Astrocyte (in vitro differentiated cells and primary cell): ENCODE measurements at regions not wholly inside any gene's neighbourhood (a gene's known extent, or its start where the extent isn't known, plus 50 kb on each side); places are given as distances from the start of the nearest gene placed in this dataset.

Source experiments
- CTCF ChIP-seq: IDR thresholded peaks from 2 replicates; pipeline ENCODE4 v1.5.1; 2011; ENCODE audit warnings: low read depth, mild to moderate bottlenecking, inconsistent platforms, low read length, moderate library complexity; ENCODE audit not compliant: insufficient read depth
- EZH2 ChIP-seq: IDR thresholded peaks from 2 replicates; pipeline ENCODE4 v1.6.1; 2012; ENCODE audit warnings: mild to moderate bottlenecking, low read length, inconsistent platforms; ENCODE audit not compliant: insufficient read depth

- TF ChIP-seq CTCF = no peak
- TF ChIP-seq EZH2 = no peak
Observed at GRCh38 chr11:95686265-95686664, 103.3 kb downstream of the FAM76B start.
